KMS-11 (cell line): ENCODE measurements at regions not wholly inside any gene's neighbourhood (a gene's known extent, or its start where the extent isn't known, plus 50 kb on each side); places are given as distances from the start of the nearest gene placed in this dataset.
A peak's percentile ranks its signal among the peaks of the same experiment; 100 is the strongest.

Experiments
- H2AFZ ChIP-seq: fragments of 200-600 bp; sonication (generic); 2 replicates; pipeline ENCODE4 v1.6.1; 2016; ENCODE audit warnings: antibody characterized with exemption, mixed run types, low read depth
- H3K27ac ChIP-seq: fragments of 200-600 bp; sonication (generic); 2 replicates; pipeline ENCODE4 v1.6.1; 2016; ENCODE audit warnings: mild to moderate bottlenecking, mixed run types
- H3K27me3 ChIP-seq: fragments of 200-600 bp; sonication (generic); 2 replicates; pipeline ENCODE4 v1.6.1; 2017; ENCODE audit warnings: mild to moderate bottlenecking, low read depth, mixed run types, moderate library complexity; ENCODE audit not compliant: insufficient read depth
- H3K36me3 ChIP-seq: fragments of 200-600 bp; sonication (generic); 2 replicates; pipeline ENCODE4 v1.6.1; 2017; ENCODE audit warnings: mild to moderate bottlenecking, mixed run types; ENCODE audit not compliant: insufficient read depth
- H3K4me1 ChIP-seq: fragments of 200-600 bp; sonication (generic); 2 replicates; pipeline ENCODE4 v1.6.1; 2016; ENCODE audit warnings: mild to moderate bottlenecking, low read depth, mixed run types; ENCODE audit not compliant: poor library complexity, severe bottlenecking
- H3K4me2 ChIP-seq: fragments of 200-600 bp; sonication (generic); 2 replicates; pipeline ENCODE4 v1.7.0; 2016; ENCODE audit warnings: mild to moderate bottlenecking, mixed run types
- H3K4me3 ChIP-seq: fragments of 200-600 bp; sonication (generic); IDR thresholded peaks from 2 replicates; pipeline ENCODE4 v1.6.1; 2017; ENCODE audit warnings: low read depth, low read length, mixed read lengths; ENCODE audit not compliant: insufficient read depth
- H3K79me2 ChIP-seq: fragments of 200-600 bp; sonication (generic); 2 replicates; pipeline ENCODE4 v1.6.1; 2016; ENCODE audit warnings: low read depth, mixed run types; ENCODE audit not compliant: insufficient read depth
- H3K9ac ChIP-seq: fragments of 200-600 bp; sonication (generic); 2 replicates; pipeline ENCODE4 v1.6.1; 2016; ENCODE audit warnings: mild to moderate bottlenecking, mixed run types
- H4K20me1 ChIP-seq: fragments of 200-600 bp; sonication (generic); 2 replicates; pipeline ENCODE4 v1.6.1; 2016; ENCODE audit warnings: mild to moderate bottlenecking, mixed run types; ENCODE audit not compliant: insufficient read depth
- CTCF ChIP-seq: fragments of 200-600 bp; sonication (generic); conservative IDR thresholded peaks from 2 replicates; pipeline ENCODE4 v1.6.1; 2017; ENCODE audit warnings: low read depth, mild to moderate bottlenecking, antibody characterized with exemption, low read length, moderate library complexity, mixed read lengths

GRCh38 chr9:24045150-24045549 is 219.1 kb upstream of the ELAVL2 start:
- Histone ChIP-seq H3K4me1 (peaks cover 32% of the 10 kb centered on the region), H3K27ac (peak overlapping the region; percentile 89), H3K27me3 (no peaks in the 10 kb centered on the region), H3K4me3 (no peak overlapping the region), H3K79me2 (no peaks in the 10 kb centered on the region), H3K4me2 (peak overlapping the region; percentile 55), H3K36me3 (no peaks in the 10 kb centered on the region), H2AFZ (peak overlapping the region; percentile 20; the same call in 1 of the 2 replicates), H3K9ac (peak overlapping the region; percentile 48; the same call in 1 of the 2 replicates), H4K20me1 (no peaks in the 10 kb centered on the region)
- TF ChIP-seq CTCF, result no peak

GRCh38 chr9:24044576-24044975 is 218.5 kb upstream of the ELAVL2 start:
- Histone ChIP-seq H2AFZ (peak overlapping the region; percentile 20; the same call in 1 of the 2 replicates), H4K20me1 (no peaks in the 10 kb centered on the region), H3K79me2 (no peaks in the 10 kb centered on the region), H3K27me3 (no peaks in the 10 kb centered on the region), H3K4me2 (peak overlapping the region; percentile 55), H3K27ac (peak overlapping the region; percentile 89), H3K4me3 (no peak overlapping the region), H3K9ac (peak overlapping the region; percentile 48; the same call in 1 of the 2 replicates), H3K36me3 (no peaks in the 10 kb centered on the region), H3K4me1 (peaks cover 32% of the 10 kb centered on the region)
- no peak for TF ChIP-seq CTCF

DNA sequence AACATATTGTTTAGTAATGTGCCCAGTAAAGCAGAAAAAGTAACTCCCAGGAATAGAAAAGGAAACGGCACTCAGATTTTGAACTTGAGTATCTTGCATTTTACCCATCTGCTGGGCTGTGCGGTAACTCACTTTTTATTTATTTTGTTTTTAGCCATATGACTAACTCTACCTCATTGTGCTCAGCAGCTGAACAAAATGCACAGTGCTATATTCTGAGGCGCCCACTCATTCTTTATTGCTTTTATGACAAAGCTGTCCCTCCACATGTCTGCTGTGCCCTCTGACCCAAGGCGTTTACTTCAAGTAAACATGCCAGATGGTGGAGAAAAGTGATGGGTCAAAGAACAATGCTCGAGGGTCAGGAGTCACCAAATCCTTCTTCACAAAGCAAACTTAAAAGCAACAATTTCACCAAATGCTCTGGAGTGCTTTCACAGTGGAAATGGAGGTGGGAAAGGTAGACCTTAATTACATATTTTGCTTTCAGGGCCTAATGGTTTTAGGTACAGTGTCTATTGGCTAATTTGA is 215.2 kb upstream of the ELAVL2 start:
- Histone ChIP-seq H3K4me3 (no peak overlapping the region), H3K36me3 (no peaks in the 10 kb centered on the region), H3K27ac (no peak overlapping the region), H4K20me1 (no peaks in the 10 kb centered on the region), H3K79me2 (no peaks in the 10 kb centered on the region), H2AFZ (no peak overlapping the region), H3K9ac (no peak overlapping the region), H3K4me1 (peaks cover 28% of the 10 kb centered on the region), H3K27me3 (no peaks in the 10 kb centered on the region), H3K4me2 (no peak overlapping the region)
- no peak for TF ChIP-seq CTCF

- no peaks in the 10 kb centered on the region for H3K27me3 ChIP-seq
- H3K27ac ChIP-seq, result no peak overlapping the region
- H3K4me1 ChIP-seq, result no peaks in the 10 kb centered on the region
- H3K4me2 ChIP-seq, result no peak overlapping the region
- H2AFZ ChIP-seq, result no peak overlapping the region
- no peak for TF ChIP-seq CTCF
- no peak overlapping the region for H3K4me3 ChIP-seq
- H3K79me2 ChIP-seq, result no peaks in the 10 kb centered on the region
- no peaks in the 10 kb centered on the region for H3K36me3 ChIP-seq
- H4K20me1 ChIP-seq, result no peaks in the 10 kb centered on the region
- H3K9ac ChIP-seq, result no peak overlapping the region
Measured at GRCh38 chr9:24036459-24036858, 210.4 kb upstream of the ELAVL2 start.
